HFF-Myc (cell line): ENCODE measurements at regions not wholly inside any gene's neighbourhood (a gene's known extent, or its start where the extent isn't known, plus 50 kb on each side); places are given as distances from the start of the nearest gene placed in this dataset.
A peak's percentile ranks its signal among the peaks of the same experiment; 100 is the strongest.

Experiments used
- DNase-seq: peaks from one replicate; pipeline ENCODE4 v3.0.0-alpha.2; 2011; ENCODE audit warnings: low read depth; ENCODE audit errors: extremely low read depth
- H3K4me3 ChIP-seq: replicated peaks from 2 replicates; pipeline ENCODE4 v1.5.1; 2011; ENCODE audit warnings: low read depth, mild to moderate bottlenecking, control low read depth, low read length
- CTCF ChIP-seq: IDR thresholded peaks from 2 replicates; pipeline ENCODE4 v1.5.1; 2012; ENCODE audit warnings: mild to moderate bottlenecking, low read depth, low read length, control low read depth; ENCODE audit errors: missing control alignments

- no peak overlapping the region for H3K4me3 ChIP-seq
- no peak for DNase-seq
- TF ChIP-seq CTCF, result no peak
Measured at GRCh38 chr10:110379831-110380230, 75.1 kb upstream of the SMNDC1 start.

GRCh38 chr10:110380293-110380692, 75.6 kb upstream of the SMNDC1 start:
- no peak for DNase-seq
- no peak overlapping the region for H3K4me3 ChIP-seq
- TF ChIP-seq CTCF, result no peak

- TF ChIP-seq CTCF, result no peak
- no peak overlapping the region for H3K4me3 ChIP-seq
- no peak for DNase-seq
Measured at GRCh38 chr10:110382695-110383094, 78.0 kb upstream of the SMNDC1 start.

GRCh38 chr10:110387617-110387982, 82.9 kb upstream of the SMNDC1 start:
- no peak overlapping the region for H3K4me3 ChIP-seq
- no peak for TF ChIP-seq CTCF
- DNase-seq, result no peak

- peak; percentile 59 for DNase-seq
- no peak overlapping the region for H3K4me3 ChIP-seq
- TF ChIP-seq CTCF, result no peak
Measured at GRCh38 chr10:110387983-110388686, 83.4 kb upstream of the SMNDC1 start.

GRCh38 chr10:110388687-110389052, 84.0 kb upstream of the SMNDC1 start:
- H3K4me3 ChIP-seq, result no peak overlapping the region
- peak; percentile 31 for TF ChIP-seq CTCF
- DNase-seq, result no peak

GRCh38 chr10:110389255-110389654, 84.5 kb upstream of the SMNDC1 start:
- no peak for TF ChIP-seq CTCF
- no peak overlapping the region for H3K4me3 ChIP-seq
- DNase-seq, result no peak
